Lung microvascular endothelial cell (primary cell): ENCODE measurements at regions not wholly inside any gene's neighbourhood (a gene's known extent, or its start where the extent isn't known, plus 50 kb on each side); places are given as distances from the start of the nearest gene placed in this dataset.
A peak's percentile ranks its signal among the peaks of the same experiment; 100 is the strongest.
"Not testable (repeated sequence)": the region's sequence is repeated elsewhere in the genome, so short reads cannot be mapped to it uniquely, and the experiment has no call there.

ENCODE experiments used
- DNase-seq, 2 donors: peaks; one replicate each; pipeline versions ENCODE4 v3.0.0 to v3.0.0-alpha.2; 2010; ENCODE audit warnings: low read depth in 2 of 2

DNA sequence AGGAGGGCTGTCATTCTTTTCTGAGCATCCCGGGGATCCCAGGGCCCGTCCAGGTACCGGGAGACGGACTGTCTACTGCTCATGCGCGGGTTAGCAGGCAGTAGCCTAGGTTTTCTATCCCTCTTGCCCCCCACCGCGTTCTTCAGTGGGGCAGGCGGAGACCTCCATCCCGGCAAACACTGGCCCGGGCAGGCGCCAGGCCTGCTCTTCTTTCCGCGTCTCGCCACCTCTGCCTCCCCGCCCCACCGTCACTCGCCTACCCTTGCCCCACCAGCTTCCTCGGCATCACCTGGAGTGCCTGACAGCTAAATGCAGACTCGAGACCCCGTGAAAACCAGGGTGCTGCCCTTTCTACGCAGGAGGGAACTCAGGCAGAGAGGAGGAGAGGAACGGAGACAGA lies 1937.7 kb upstream of the DEFB115 start:
- DNase-seq: no peak

DNA sequence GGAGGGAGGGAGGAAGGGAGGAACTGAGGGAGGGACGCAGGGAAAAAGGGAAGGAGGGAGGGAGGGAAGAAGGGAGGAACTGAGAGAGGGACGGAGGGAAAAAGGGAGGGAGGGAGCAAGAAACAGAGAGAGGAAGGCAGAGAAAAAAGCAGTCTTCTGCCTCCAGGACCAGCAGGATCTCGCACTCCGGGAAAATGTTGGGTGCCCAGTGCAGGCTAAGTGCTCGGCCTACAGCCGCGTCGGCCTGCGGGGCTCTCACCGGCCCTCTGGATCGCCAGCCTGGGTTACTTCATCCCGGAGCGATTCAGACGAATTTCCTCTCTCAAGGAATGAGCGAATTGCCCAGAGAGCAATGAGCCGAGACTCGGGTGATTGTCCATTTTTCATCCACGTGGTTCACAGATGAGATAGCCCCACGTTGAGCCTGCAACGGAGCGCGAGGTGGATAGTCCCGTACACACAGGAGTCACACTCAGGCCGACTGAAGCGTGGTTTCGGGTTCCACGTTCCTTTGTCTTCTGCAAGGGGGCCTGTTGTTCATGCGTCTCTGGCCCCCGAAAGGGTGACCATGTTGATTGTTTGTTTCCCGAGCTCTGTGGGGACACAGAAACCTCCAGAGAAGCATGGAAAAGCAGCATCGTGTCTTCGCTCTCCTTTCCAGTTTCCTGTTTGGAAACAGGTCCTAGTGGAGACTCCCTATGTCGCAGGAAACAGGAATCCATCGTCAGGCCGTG lies 1937.1 kb upstream of the DEFB115 start:
- DNase-seq: not testable (repeated sequence)

GRCh38 chr20:29323631-29324515 lies 1933.6 kb upstream of the DEFB115 start:
- not testable (repeated sequence) for DNase-seq

- not testable (repeated sequence) for DNase-seq
Measured at GRCh38 chr20:29324516-29325303, 1932.8 kb upstream of the DEFB115 start.

- no peak for DNase-seq
Measured at GRCh38 chr20:29325304-29325640, 1932.2 kb upstream of the DEFB115 start.

DNA sequence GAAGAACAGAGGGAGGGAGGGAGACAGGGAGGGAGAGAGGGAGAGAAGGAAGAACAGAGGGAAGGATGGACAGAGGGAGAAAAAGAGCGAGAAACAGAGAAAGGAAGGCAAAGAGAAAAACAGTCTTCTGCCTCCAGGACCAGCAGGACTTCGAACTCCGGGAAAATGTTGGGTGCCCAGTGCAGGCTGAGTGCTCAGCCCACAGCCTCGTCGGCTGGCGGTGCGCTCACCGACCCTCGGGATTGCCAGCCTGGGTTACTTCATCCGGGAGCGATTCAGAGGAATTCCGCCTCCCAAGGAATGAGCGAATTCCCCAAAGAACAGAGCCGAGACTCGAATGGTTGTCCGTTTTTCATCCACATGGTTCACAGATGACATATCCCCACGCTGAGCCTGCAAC lies 1931.7 kb upstream of the DEFB115 start:
- DNase-seq: not testable (repeated sequence)

DNA sequence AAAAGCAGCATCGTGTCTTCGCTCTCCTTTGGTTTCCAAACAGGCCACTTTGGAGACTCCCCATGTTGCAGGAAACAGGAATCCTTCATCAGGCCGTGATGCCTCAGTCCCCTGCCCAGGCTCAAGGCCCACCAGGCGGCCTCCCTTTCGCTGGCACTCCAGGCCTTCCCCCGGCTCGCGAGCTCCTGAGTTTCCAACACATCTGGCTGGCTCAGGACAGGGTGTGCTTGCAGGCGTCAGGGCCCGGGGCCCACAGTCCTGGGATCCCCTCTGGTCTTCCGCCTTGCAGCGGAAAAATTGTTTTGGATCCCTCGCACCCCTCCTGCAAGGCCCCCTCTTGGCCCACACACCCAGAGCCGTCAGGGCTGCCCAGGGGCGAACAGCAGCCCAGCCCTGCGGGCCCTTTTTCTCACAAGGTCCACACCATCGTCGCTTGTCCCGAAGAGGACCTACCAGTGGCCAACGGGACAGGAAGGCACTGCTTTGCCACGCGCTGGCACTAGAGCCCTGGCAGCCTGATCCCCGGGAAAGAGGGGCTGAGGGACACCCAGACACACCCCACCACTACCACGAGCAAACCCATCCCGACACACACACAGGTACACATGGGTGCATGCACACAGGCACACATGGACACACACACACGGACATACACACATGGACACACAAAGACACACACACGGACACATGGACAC lies 1930.9 kb upstream of the DEFB115 start:
- DNase-seq: peak in 1 of 2 donors; percentile 6

DNA sequence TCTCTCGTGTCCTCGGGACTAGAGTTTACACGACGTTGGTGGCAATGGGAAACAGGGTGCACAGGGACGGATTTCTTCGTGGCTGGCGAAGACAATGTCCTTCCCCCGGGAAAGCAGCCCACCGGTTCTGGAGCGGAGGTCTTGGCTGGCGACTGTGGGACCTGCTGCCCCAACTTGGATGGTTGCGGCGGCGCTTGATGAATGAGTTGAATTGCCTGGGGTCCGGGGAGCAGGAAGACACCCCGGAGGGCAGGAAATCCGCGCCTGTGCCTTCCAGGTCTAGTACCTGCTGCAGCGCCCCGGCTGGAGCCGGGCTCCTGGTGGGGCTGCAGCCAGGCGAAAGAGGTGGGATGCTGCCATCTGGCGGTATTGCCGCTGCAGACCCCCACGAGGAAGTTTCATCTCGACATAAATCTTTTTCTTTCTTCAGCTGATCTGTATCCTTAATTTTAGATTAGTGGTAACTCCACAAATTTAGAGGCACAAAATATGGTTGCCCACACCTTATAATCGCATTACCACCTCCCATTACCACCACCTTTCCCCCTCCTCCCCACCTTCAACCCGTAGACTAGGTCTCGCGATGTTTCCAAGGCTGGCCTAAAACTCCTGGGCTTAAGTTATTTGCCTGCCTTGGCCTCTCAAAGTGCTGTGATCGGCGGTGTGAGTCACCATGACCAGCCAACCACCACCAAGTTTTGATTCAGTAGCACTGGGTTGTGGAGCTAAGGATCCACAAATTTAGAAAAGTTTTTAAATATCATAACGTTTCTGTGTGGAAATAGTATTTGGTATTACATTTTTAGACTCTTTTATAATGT lies 1929.7 kb upstream of the DEFB115 start:
- not testable (repeated sequence) for DNase-seq

GRCh38 chr20:29330429-29331115 lies 1926.9 kb upstream of the DEFB115 start:
- DNase-seq: not testable (repeated sequence)

- no peak for DNase-seq
Measured at GRCh38 chr20:29349836-29350235, 1907.6 kb upstream of the DEFB115 start.

- not testable (repeated sequence) for DNase-seq
Measured at GRCh38 chr20:29375937-29376336, 1881.5 kb upstream of the DEFB115 start.

- not testable (repeated sequence) for DNase-seq
Measured at GRCh38 chr20:29392853-29393252, 1864.6 kb upstream of the DEFB115 start.

- no peak for DNase-seq
Measured at GRCh38 chr20:29408034-29408695, 1849.3 kb upstream of the DEFB115 start.

- DNase-seq: not testable (repeated sequence)
Measured at GRCh38 chr20:29408707-29409106, 1848.8 kb upstream of the DEFB115 start.

DNA sequence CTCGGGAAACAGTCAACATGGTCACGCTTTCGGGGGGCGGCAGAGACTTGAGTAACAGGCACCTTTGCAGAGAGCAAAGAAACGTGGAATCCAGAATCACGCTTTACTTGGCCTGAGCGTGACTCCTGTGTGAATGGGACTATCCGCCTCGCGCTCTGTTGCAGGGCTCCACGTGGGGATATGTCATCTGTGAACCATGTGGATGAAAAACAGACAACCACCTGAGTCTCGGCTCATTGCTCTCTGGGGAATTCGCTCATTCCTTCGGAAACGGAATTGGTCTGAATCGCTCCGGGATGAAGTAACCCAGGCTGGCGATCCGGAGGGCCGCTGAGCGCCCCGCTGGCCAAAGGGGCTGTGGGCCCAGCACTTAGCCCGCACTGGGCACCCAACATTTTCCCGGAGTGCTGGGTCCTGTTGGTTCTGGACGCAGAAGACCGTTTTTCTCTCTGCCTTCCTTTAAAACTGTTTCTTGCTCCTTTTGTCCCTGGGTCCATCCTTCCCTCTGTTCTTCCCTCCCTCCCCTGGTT lies 1848.2 kb upstream of the DEFB115 start:
- not testable (repeated sequence) for DNase-seq

DNA sequence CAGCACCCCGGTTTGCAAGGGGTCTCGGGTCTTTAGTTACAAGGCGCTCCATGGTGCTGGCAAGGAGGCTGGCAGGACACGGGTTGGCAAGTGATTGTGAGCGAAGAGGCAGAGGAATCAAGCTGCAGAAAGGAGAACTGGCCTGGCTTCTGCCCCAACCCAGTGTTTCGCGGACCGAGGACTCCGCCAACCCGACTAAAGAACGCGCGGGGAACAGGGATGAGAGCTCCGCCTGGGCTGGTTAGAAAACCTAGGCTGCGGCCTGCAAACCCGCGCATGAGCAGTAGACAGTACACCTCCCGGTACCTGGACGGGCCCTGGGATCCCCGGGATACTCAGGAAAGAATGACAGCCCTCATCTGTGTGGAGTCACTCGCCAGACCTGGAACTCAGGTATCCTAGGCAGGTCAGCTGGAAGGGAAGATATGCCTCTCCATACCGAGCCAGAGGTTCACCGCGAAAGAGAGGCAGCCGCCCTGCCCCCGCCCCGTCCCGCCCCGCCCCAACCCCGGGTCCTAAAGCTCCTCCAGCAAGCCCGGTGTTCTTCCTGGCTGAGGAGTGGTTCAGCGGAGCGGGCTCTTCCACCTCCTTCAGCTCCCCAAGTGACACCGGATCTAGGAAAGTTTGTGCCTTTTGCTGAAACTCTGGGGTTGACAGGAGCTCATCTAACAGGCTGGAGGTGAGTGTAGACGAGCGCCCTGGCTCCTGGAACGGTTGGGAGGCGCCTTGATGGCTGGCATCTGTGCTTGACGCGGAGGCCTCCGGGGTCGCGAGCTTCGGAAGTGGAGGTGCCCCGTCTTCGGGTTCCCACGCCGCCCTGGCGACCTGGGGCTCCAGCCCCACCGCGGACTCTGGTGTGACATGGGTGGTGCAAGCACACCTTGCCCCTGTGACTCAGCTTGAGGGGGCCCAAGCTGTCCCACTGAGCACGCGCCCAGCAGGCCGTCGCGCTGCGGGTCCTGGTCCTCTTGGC lies 1847.3 kb upstream of the DEFB115 start:
- DNase-seq: no peak

DNA sequence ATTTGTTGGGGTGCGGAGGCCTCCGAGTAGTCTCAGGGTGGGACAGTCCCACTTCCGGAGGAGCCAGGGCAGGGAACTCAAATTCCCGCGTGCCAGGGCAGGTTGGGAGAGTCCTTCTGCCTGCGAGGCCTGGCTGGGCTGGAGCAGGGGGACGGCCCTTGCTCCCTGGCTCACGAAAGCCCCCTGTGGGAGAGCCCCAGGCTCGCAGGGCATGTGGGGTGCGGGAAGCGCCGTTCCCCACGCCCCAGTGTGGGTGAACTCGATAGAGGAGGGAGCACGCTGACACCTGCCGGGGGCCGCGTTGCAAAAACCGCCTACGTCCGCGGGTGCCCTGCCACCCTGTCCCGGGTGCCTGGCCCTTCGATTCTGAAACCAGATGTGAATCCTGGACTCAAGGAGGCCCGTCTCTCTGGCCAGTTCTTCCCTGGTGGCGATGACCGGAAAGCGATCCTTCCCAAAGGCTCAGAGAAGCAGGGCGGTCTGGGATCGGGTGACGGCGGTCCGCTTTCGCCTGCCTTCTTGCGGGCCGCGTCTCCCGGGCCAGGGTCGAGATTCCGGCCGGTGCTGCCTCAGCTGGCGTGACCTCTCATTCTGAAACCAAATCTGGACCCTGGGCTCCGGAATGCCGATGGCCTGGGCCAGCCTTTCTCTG lies 1846.5 kb upstream of the DEFB115 start:
- DNase-seq: no peak
